HepG2 (cell line): ENCODE measurements at regions not wholly inside any gene's neighbourhood (a gene's known extent, or its start where the extent isn't known, plus 50 kb on each side); places are given as distances from the start of the nearest gene placed in this dataset.
"Not testable (repeated sequence)": the region's sequence is repeated elsewhere in the genome, so short reads cannot be mapped to it uniquely, and the experiment has no call there.

Source experiments
- ATAC-seq: fragments of 200-7000 bp; cut with Tn5 transposase; 3 replicates; pipeline ENCODE4 v1.9.1; 2020; ENCODE audit warnings: mild to moderate bottlenecking, moderate library complexity
- BruUV-seq: library from RNA; stranded (reverse); fragments of 400-500 nt; replicated peaks from 2 replicates; lab custom pipeline; 2021; lab: Mats Ljungman, UMichigan
- CTCF ChIA-PET: fragments of 300-600 bp; formaldehyde crosslinking; extraction: SDS; loops from one replicate; lab custom pipeline; 2021; ENCODE audit warnings: low total read pairs, inconsistent platforms, low intra/inter-chr PET ratio; lab: Yijun Ruan, JAX
- POLR2A ChIA-PET: fragments of 350-600 bp; sonication (Branson Sonifier 250); formaldehyde crosslinking; loops from one replicate; lab custom pipeline; 2020; ENCODE audit warnings: antibody characterized with exemption, inconsistent platforms; lab: Yijun Ruan, JAX
- DNase-seq: peaks from one replicate; pipeline ENCODE4 v3.0.0-alpha.2; 2015; ENCODE audit warnings: low spot score
- FAIRE-seq: peaks from 3 replicates; lab custom pipeline; 2011; peaks lifted over from hg19 to GRCh38; lab: Jason Lieb, UNC
- H2AFZ ChIP-seq: one replicate; pipeline ENCODE4 v1.6.1; 2011; ENCODE audit warnings: low read length, inconsistent platforms
- H3K27ac ChIP-seq: fragments of 300-600 bp; 3 replicates; pipeline ENCODE4 v1.8.0; 2011; ENCODE audit warnings: mixed run types, mild to moderate bottlenecking, mixed read lengths, low read length, inconsistent platforms; ENCODE audit not compliant: insufficient read depth; ENCODE audit errors: extremely low read length
- H3K27me3 ChIP-seq, 2 experiments: fragments of 200-600 bp in 1 of 2; 2 replicates in 1 of 2; 3 replicates in 1 of 2; pipeline versions ENCODE4 v1.6.0 to v1.8.0; 2011; ENCODE audit warnings: low read length in 2 of 2, mild to moderate bottlenecking in 2 of 2, moderate library complexity in 2 of 2, inconsistent platforms in 1 of 2; ENCODE audit not compliant: insufficient read depth in 2 of 2, control insufficient read depth in 1 of 2
- H3K36me3 ChIP-seq, 2 experiments: fragments of 200-600 bp in 1 of 2; replicated peaks in 1 of 2; 2 replicates in 1 of 2; 3 replicates in 1 of 2; pipeline versions ENCODE4 v1.5.1 to v1.8.0; 2011; ENCODE audit warnings: low read length in 2 of 2, inconsistent platforms in 1 of 2; ENCODE audit not compliant: insufficient read depth in 2 of 2, control insufficient read depth in 1 of 2
- H3K4me1 ChIP-seq: 2 replicates; pipeline ENCODE4 v1.5.1; 2012; ENCODE audit warnings: low read length, inconsistent platforms; ENCODE audit not compliant: insufficient read depth
- H3K4me2 ChIP-seq: 2 replicates; pipeline ENCODE4 v1.6.0; 2011; ENCODE audit warnings: low read depth, low read length, inconsistent platforms
- H3K4me3 ChIP-seq, 3 experiments: fragments of 200-600 bp in 1 of 3; sonication (generic), shearing (Covaris generic) in 1 of 3; replicated peaks in 1 of 3; 2 replicates each; pipeline ENCODE4 v1.5.1; 2011 to 2016; ENCODE audit warnings: low read length in 3 of 3, inconsistent platforms in 2 of 3, low read depth in 2 of 3, mild to moderate bottlenecking in 2 of 3, control low read depth in 1 of 3, mixed read lengths in 1 of 3; ENCODE audit not compliant: insufficient read depth in 1 of 3
- H3K79me2 ChIP-seq: one replicate; pipeline ENCODE4 v1.6.1; 2011; ENCODE audit warnings: low read length, inconsistent platforms; ENCODE audit not compliant: insufficient read depth
- H3K9ac ChIP-seq: 2 replicates; pipeline ENCODE4 v1.6.0; 2011; ENCODE audit warnings: mild to moderate bottlenecking, low read depth, low read length, inconsistent platforms; ENCODE audit not compliant: insufficient read depth
- H3K9me3 ChIP-seq: 2 replicates; pipeline ENCODE4 v1.5.1; 2012; ENCODE audit warnings: mild to moderate bottlenecking, low read length
- H4K20me1 ChIP-seq: 2 replicates; pipeline ENCODE4 v1.6.0; 2011; ENCODE audit warnings: inconsistent platforms, mild to moderate bottlenecking, low read length, moderate library complexity; ENCODE audit not compliant: insufficient read depth
- WGBS: methylation state at CpG from one replicate; pipeline ENCODE4 v1.1.6; 2017; ENCODE audit warnings: low lambda C conversion rate; 5-methylcytosine and 5-hydroxymethylcytosine counted together
- in situ Hi-C: cut with HindIII; loops from 2 replicates; pipeline ENCODE4 v1.10.0; 2017; ENCODE audit warnings: low pct_unique_long_range_greater_than_20kb; ENCODE audit not compliant: extremely low pct_ligation_motif_present
- intact Hi-C: fragments of 100-400 bp; cut with micrococcal nuclease; formaldehyde crosslinking; loops from one replicate; pipeline ENCODE4 v1.10.0; 2022; ENCODE audit not compliant: unreplicated experiment

DNA sequence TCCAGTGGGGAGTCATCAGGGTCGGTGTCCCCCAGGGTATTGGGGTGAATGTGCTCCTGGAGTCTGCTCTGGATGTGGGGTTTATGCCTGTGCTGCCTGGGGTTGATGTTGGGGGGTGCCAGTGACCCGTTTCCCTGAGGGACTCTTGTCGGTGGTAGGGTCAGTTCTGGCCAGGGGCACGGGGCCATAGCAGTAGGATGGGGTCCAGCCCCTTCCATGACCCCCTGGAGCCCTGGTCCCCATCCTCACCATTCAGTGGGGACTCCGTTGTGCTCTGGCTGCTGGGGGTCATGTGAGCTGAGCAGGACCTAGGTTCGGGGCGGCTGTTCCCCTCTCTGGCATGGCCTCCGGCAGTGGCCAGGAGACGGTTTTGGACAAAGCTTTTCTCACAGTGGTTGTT, 530.8 kb downstream of the GOLGA6L6 start:
- H3K4me3 ChIP-seq, DNase-seq, CTCF ChIA-PET, H3K9ac ChIP-seq, H3K79me2 ChIP-seq, H4K20me1 ChIP-seq, H2AFZ ChIP-seq, H3K4me2 ChIP-seq, H3K36me3 ChIP-seq, H3K4me1 ChIP-seq, BruUV-seq, H3K27ac ChIP-seq, intact Hi-C loops, FAIRE-seq, H3K9me3 ChIP-seq, POLR2A ChIA-PET, in situ Hi-C loops, H3K27me3 ChIP-seq, ATAC-seq: not testable (repeated sequence)
- 0% methylated on average over 1 of the region's 9 CpGs for WGBS

DNA sequence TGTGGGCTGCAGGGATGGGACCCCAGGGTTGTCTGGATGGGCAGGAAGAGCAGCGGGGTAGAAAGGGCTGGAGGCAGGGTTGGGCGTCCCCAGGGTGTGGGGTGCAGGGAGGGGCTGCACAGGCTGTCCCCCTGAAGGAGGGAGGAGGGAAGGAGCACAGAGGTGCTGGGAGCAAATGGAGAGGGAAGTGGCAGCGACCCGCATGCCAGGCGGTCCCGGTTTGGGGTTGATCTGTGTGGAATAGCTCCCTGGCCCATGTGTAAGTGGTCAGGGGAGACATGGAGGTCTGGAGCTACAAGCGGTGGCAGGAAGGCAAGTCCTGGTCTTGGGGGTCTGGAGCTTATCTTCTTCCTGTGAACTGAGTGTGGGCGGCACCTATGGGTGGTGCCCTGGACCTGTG, 532.0 kb downstream of the GOLGA6L6 start:
- in situ Hi-C loops, H2AFZ ChIP-seq, H3K4me1 ChIP-seq, H4K20me1 ChIP-seq, H3K4me2 ChIP-seq, POLR2A ChIA-PET, intact Hi-C loops, H3K27ac ChIP-seq, H3K79me2 ChIP-seq, CTCF ChIA-PET, DNase-seq, BruUV-seq, H3K36me3 ChIP-seq, H3K4me3 ChIP-seq, H3K9ac ChIP-seq, FAIRE-seq, ATAC-seq, H3K27me3 ChIP-seq, H3K9me3 ChIP-seq: not testable (repeated sequence)
- WGBS = no CpG with 5 or more reads among the region's 8 CpGs

DNA sequence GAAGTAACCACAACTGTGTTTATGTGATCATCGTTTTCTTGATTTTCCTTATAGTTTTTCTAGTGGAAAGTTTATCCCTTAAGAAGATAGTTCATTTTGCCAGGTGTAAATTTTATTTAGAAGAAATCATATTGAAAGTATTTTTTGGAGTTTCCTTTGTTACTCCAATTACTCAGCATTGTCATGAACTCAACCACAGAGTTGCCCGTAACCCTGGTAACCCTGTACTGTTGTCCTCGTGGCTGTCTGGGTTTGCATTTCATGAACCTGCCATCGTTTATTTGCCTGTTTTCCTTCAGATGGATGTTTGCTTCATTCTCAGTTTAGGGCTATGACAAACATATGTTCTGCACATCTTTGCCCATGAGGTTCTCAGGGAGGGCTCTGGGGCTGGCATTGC, 534.3 kb downstream of the GOLGA6L6 start:
- not testable (repeated sequence) for H2AFZ ChIP-seq, BruUV-seq

DNA sequence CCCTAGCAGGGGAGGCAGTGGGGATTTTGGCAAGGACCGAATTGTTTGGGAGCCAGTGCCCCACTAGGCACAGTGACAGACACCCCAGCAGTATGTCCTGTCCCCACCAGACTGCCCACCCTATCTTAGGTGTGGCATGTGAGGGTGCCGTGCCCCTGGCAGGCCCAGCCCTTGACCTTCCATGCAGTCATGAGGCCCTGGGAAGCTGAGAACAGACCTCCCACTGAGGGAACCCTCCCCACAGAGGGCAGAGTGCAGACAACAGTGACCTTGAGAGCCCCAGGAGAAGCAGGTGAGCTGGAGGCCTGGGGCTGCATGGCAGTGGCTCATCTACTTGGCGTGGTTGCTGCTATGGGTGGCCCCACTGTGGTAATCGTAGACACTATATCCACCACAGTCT, 538.1 kb downstream of the GOLGA6L6 start:
- WGBS = 0% methylated on average over 2 of the region's 4 CpGs
- H3K4me1 ChIP-seq, H3K79me2 ChIP-seq, CTCF ChIA-PET, intact Hi-C loops, in situ Hi-C loops, H3K27me3 ChIP-seq, H3K4me2 ChIP-seq, BruUV-seq, H3K36me3 ChIP-seq, H2AFZ ChIP-seq, H3K27ac ChIP-seq, DNase-seq, H3K4me3 ChIP-seq, H4K20me1 ChIP-seq, POLR2A ChIA-PET, H3K9ac ChIP-seq, FAIRE-seq, H3K9me3 ChIP-seq: not testable (repeated sequence)
- ATAC-seq = peak; percentile 79

More for the DNA sequence above, 534.3 kb downstream of the GOLGA6L6 start:
- WGBS = 2% methylated on average over 3 of the region's 4 CpGs
- H4K20me1 ChIP-seq, intact Hi-C loops, H3K36me3 ChIP-seq, ATAC-seq, DNase-seq, POLR2A ChIA-PET, H3K4me1 ChIP-seq, H3K79me2 ChIP-seq, H3K9me3 ChIP-seq, H3K4me3 ChIP-seq, H3K27ac ChIP-seq, in situ Hi-C loops, H3K4me2 ChIP-seq, CTCF ChIA-PET, FAIRE-seq, H3K27me3 ChIP-seq, H3K9ac ChIP-seq: not testable (repeated sequence)
